ENCODE measurements at regions not wholly inside any gene's neighbourhood (a gene's known extent, or its start where the extent isn't known, plus 50 kb on each side); places are given as distances from the start of the nearest gene placed in this dataset.

GRCh38 chr2:42108852-42109251 is 60.3 kb upstream of the EML4 start:
- DNase-seq (ENCODE audit: low spot score), result no peak
- H3K4me1 ChIP-seq, result peaks cover 0 to 7% of the 10 kb centered on the region in 2 donors
- no peaks in the 10 kb centered on the region for H3K27me3 ChIP-seq
- no peaks in the 10 kb centered on the region for H3K9me3 ChIP-seq
- H3K36me3 ChIP-seq, result no peaks in the 10 kb centered on the region
- no peak overlapping the region for H3K27ac ChIP-seq
- TF ChIP-seq CTCF (IDR thresholded peaks at IDR 0.05), result no peak
- H3K4me3 ChIP-seq, result no peak overlapping the region

- H3K36me3 ChIP-seq, result no peaks in the 10 kb centered on the region
- TF ChIP-seq CTCF (IDR thresholded peaks at IDR 0.05), result no peak
- peaks cover 0 to 7% of the 10 kb centered on the region in 2 donors for H3K4me1 ChIP-seq
Observed at GRCh38 chr2:42109959-42110640, 59.1 kb upstream of the EML4 start.

GRCh38 chr2:42110641-42111322 is 58.4 kb upstream of the EML4 start:
- Histone ChIP-seq H3K9me3 (no peaks in the 10 kb centered on the region), H3K27ac (no peak overlapping the region), H3K4me1 (peaks cover 0 to 7% of the 10 kb centered on the region in 2 donors), H3K36me3 (no peaks in the 10 kb centered on the region), H3K27me3 (no peaks in the 10 kb centered on the region), H3K4me3 (no peak overlapping the region)
- TF ChIP-seq CTCF (IDR thresholded peaks at IDR 0.05), result no peak
- DNase-seq (ENCODE audit: low spot score), result no peak

More at GRCh38 chr2:42109959-42110640, 59.1 kb upstream of the EML4 start:
- no peak overlapping the region for H3K27ac ChIP-seq
- DNase-seq (ENCODE audit: low spot score), result no peak
- H3K4me3 ChIP-seq, result no peak overlapping the region
- no peaks in the 10 kb centered on the region for H3K27me3 ChIP-seq
- no peaks in the 10 kb centered on the region for H3K9me3 ChIP-seq

- no peak overlapping the region for H3K27ac ChIP-seq
- H3K36me3 ChIP-seq, result no peaks in the 10 kb centered on the region
- no peaks in the 10 kb centered on the region for H3K9me3 ChIP-seq
- peaks cover 0 to 8% of the 10 kb centered on the region in 2 donors for H3K4me1 ChIP-seq
- no peak for DNase-seq (ENCODE audit: low spot score)
- no peaks in the 10 kb centered on the region for H3K27me3 ChIP-seq
- TF ChIP-seq CTCF (IDR thresholded peaks at IDR 0.05), result no peak
- H3K4me3 ChIP-seq, result no peak overlapping the region
Observed at GRCh38 chr2:42112418-42112817, 56.7 kb upstream of the EML4 start.

- Histone ChIP-seq H3K27me3 (no peaks in the 10 kb centered on the region), H3K27ac (no peak overlapping the region), H3K4me1 (peaks cover 0 to 15% of the 10 kb centered on the region in 2 donors), H3K36me3 (no peaks in the 10 kb centered on the region), H3K9me3 (no peaks in the 10 kb centered on the region), H3K4me3 (no peak overlapping the region)
- no peak for DNase-seq (ENCODE audit: low spot score)
- no peak for TF ChIP-seq CTCF (IDR thresholded peaks at IDR 0.05)
Observed at GRCh38 chr2:42113452-42113851, 55.7 kb upstream of the EML4 start.
